ENCODE measurements at regions not wholly inside any gene's neighbourhood (a gene's known extent, or its start where the extent isn't known, plus 50 kb on each side); places are given as distances from the start of the nearest gene placed in this dataset.
"Not testable (repeated sequence)": the region's sequence is repeated elsewhere in the genome, so short reads cannot be mapped to it uniquely, and the experiment has no call there.

DNA sequence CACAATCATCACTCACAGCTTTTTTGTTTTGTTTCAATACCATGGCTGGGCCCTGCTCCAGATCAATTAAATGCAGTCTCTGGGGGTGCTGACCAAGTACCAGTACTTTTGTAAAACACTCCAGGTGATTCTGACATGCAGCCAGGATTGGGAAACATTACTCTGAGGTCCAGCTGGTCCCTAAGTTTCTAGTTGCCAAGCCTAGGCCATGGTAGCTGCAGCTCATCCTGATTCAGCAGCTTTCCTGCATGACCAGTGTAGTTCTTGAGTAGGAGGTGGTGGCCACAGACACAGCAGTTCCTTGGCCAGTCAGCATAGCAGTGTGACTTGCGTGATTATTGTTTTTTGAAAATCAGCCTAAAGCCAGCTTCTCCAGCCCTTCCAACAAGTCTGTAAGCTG lies 859.1 kb downstream of the DIAPH3 start:
- H3K27me3 Mint-ChIP-seq, result no peaks in the 10 kb centered on the region
- no peaks in the 10 kb centered on the region for H3K4me1 Mint-ChIP-seq
- ATAC-seq (ENCODE audit: low read depth), result no peak
- no peaks in the 10 kb centered on the region for H3K36me3 Mint-ChIP-seq
- H3K9me3 Mint-ChIP-seq, result peaks cover 4% of the 10 kb centered on the region
- H3K27ac Mint-ChIP-seq, result no peak overlapping the region
- no peak for DNase-seq (ENCODE audit: low spot score in 2 of 2)
- no peak overlapping the region for H3K4me3 Mint-ChIP-seq

DNA sequence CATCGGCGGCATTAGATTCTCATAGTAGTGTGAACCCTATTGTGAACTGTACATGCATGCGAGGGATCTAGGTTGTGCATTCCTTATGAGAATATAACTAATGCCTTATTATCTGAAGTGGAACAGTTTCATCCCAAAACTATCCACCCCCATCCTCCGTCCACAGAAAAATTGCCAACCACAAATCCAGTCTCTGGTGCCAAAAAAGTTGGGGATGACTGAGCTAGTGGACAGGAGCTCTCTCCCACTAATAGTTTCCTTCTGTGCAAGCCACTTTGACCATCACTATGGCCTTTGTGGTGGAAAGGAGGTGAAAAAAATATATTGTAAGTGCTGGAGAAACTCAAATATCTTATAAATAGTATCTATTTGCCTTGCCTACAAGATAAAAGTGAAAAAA lies 857.8 kb downstream of the DIAPH3 start:
- Mint-ChIP-seq H3K4me3 (no peak overlapping the region), H3K27ac (no peak overlapping the region), H3K9me3 (peaks cover 3% of the 10 kb centered on the region), H3K27me3 (no peaks in the 10 kb centered on the region), H3K36me3 (no peaks in the 10 kb centered on the region), H3K4me1 (no peaks in the 10 kb centered on the region)
- no peak for DNase-seq (ENCODE audit: low spot score in 2 of 2)
- no peak for ATAC-seq (ENCODE audit: low read depth)

DNA sequence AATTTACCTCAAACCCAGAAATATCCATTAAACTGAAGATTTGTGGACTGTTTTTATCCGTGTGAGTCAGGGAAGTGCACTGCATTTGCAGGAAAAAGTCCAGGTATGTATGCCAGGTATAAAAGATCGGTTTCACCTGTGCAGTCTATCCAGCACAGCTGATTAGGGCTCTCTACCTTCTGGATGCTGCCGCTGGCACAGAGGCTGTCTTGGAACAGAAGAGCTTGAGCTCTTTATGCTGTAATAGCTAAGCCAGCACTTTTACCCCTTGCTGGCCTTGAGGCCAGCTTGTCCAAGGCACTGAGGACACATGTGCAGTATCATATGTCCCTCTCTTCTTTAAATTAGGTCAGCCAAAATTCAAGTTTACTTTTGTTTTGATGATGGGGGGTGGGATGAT lies 851.0 kb downstream of the DIAPH3 start:
- Mint-ChIP-seq H3K27ac (no peak overlapping the region), H3K4me1 (no peaks in the 10 kb centered on the region), H3K9me3 (peaks cover 2% of the 10 kb centered on the region), H3K4me3 (no peak overlapping the region), H3K27me3 (no peaks in the 10 kb centered on the region), H3K36me3 (no peaks in the 10 kb centered on the region)
- ATAC-seq (ENCODE audit: low read depth) (no peak), DNase-seq (ENCODE audit: low spot score in 2 of 2) (no peak)

DNA sequence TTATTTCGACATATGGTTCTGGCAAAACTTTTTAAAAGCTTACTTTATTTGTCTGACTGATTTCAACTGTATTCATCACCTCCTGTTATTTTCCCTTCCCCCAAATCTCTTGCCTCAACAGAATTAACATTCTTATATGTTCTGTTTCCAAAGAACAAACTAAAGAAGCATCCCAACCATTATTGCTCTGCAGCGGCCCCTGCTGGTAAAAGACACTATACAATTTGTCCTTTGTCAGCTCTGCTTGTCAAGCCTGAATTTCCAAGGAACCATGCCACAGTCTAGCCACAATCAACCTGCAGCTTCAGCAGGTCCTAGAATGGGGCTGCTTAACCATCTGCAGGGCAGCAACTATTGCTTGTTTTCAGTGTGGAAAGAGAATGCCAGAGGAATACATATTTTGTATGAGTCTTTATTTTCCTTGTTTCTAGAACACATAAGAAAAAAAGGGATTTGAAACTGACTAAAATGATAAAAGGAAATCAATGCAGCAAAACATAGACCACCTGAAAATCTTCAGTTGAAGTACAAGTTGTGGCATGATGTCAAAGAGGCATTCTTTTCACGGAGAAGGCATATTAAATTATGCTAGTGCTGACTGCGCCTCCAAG lies 845.3 kb downstream of the DIAPH3 start:
- H3K9me3 Mint-ChIP-seq, result peaks cover 2% of the 10 kb centered on the region
- H3K27me3 Mint-ChIP-seq, result no peaks in the 10 kb centered on the region
- no peak for ATAC-seq (ENCODE audit: low read depth)
- H3K36me3 Mint-ChIP-seq, result no peaks in the 10 kb centered on the region
- DNase-seq (ENCODE audit: low spot score in 2 of 2), result peak; percentile 19 to 25
- H3K27ac Mint-ChIP-seq, result no peak overlapping the region
- no peaks in the 10 kb centered on the region for H3K4me1 Mint-ChIP-seq
- H3K4me3 Mint-ChIP-seq, result no peak overlapping the region

DNA sequence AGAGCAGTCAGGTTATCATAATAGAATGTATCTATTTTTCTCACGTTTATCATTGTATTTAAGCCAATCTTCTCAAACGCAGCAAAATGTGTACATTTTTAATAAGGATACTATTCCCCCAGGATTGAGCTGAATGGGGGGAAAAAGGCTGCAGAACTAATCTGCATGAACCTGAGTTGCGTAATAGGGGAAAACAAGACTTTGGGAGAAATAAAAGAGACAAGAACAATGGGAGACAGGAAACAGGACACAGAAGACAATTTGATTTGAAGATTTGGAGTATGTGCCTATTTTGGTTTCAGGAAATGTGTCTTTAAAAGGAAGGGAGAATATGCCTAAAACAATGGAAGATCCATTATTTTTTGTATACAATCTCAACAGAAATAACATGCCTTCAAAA lies 844.5 kb downstream of the DIAPH3 start:
- ATAC-seq (ENCODE audit: low read depth), result no peak
- Mint-ChIP-seq H3K4me3 (no peak overlapping the region), H3K36me3 (no peaks in the 10 kb centered on the region), H3K27me3 (no peaks in the 10 kb centered on the region), H3K27ac (no peak overlapping the region), H3K9me3 (peaks cover 2% of the 10 kb centered on the region), H3K4me1 (no peaks in the 10 kb centered on the region)
- no peak for DNase-seq (ENCODE audit: low spot score in 2 of 2)

DNA sequence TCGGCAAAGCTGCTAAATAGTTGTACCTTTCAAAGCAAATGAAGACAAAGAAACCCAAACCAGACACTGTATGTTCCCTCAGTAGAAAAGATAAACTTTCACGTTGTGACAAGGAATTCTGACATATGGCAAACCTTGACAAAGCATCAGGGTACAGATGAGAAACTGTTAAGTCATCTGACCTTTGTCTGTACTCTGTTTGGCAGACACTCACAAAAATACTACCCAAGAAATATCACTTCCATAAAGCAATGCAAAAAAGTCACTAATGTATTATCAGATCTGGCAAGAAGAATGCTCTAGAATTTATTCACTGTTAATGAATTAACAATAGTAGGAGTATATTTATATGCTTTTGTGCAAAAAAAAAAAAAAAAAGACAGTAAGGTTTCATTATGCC lies 843.7 kb downstream of the DIAPH3 start:
- Mint-ChIP-seq H3K4me3 (no peak overlapping the region), H3K36me3 (no peaks in the 10 kb centered on the region), H3K4me1 (no peaks in the 10 kb centered on the region), H3K27me3 (no peaks in the 10 kb centered on the region), H3K27ac (no peak overlapping the region), H3K9me3 (peaks cover 2% of the 10 kb centered on the region)
- DNase-seq (ENCODE audit: low spot score in 2 of 2), result no peak
- no peak for ATAC-seq (ENCODE audit: low read depth)

DNA sequence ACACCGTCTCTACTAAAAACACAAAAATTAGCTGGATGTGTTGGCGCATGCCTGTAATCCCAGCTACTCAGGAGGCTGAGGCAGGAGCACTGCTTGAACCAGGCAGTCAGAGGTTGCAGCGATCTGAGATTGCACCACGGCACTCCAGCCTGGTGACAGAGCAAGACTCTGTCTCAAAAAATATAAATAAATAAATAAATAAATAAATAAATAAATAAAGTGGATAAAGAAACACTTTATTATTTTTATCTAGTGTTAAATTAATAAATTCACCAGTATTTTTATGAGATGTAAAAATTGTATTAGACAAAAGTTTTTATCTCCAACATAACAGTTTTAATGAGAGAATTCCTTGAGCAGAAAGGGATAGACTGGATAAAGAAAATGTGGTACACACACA lies 839.3 kb downstream of the DIAPH3 start:
- H3K4me1 Mint-ChIP-seq; H3K27me3 Mint-ChIP-seq; H3K36me3 Mint-ChIP-seq; H3K4me3 Mint-ChIP-seq; DNase-seq (ENCODE audit: low spot score in 2 of 2); ATAC-seq (ENCODE audit: low read depth); H3K9me3 Mint-ChIP-seq; H3K27ac Mint-ChIP-seq: not testable (repeated sequence)

DNA sequence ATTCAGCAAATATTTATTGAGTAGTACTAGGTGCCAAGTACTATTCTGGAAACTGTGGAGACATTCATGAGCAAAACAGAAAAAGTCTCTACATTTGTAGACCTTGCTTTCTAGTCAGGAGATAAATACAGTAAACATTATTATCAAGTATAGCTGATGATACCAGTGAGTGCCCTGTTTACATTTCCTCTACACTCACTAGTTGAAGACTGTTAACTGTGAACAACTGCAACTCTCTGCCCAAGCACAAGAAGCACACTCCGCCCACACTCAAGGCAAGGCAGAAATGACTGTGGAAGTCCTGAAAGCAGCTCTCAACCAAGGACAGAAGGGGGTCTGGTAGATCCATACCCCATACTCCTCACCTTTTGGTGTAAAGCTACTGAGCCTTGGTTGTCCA lies 837.0 kb downstream of the DIAPH3 start:
- H3K9me3 Mint-ChIP-seq, result peaks cover 2% of the 10 kb centered on the region
- H3K27ac Mint-ChIP-seq, result no peak overlapping the region
- H3K4me3 Mint-ChIP-seq, result no peak overlapping the region
- no peaks in the 10 kb centered on the region for H3K27me3 Mint-ChIP-seq
- DNase-seq (ENCODE audit: low spot score in 2 of 2) (no peak), ATAC-seq (ENCODE audit: low read depth) (no peak)
- no peaks in the 10 kb centered on the region for H3K36me3 Mint-ChIP-seq
- no peaks in the 10 kb centered on the region for H3K4me1 Mint-ChIP-seq

DNA sequence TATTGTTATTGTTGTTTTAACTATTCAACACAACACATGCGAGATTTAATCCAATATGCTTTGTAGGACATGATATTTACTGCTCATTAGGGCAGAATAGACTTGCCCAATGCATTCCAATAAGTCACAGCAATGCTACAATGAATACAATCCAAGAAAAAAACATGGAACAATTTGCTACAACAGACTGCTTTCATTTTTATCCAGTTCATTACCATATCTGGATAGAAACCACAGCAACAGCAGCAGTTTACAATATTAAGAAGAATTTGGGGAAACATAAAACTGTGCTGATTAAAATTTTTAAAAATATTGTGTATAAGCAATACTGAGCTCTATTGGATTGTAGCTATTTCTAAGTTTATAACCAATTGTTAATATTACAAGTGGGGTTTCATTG lies 833.0 kb downstream of the DIAPH3 start:
- H3K4me3 Mint-ChIP-seq, result no peak overlapping the region
- no peaks in the 10 kb centered on the region for H3K27me3 Mint-ChIP-seq
- H3K4me1 Mint-ChIP-seq, result no peaks in the 10 kb centered on the region
- H3K9me3 Mint-ChIP-seq, result peaks cover 2% of the 10 kb centered on the region
- no peak for DNase-seq (ENCODE audit: low spot score in 2 of 2)
- no peaks in the 10 kb centered on the region for H3K36me3 Mint-ChIP-seq
- H3K27ac Mint-ChIP-seq, result no peak overlapping the region
- ATAC-seq (ENCODE audit: low read depth), result no peak

DNA sequence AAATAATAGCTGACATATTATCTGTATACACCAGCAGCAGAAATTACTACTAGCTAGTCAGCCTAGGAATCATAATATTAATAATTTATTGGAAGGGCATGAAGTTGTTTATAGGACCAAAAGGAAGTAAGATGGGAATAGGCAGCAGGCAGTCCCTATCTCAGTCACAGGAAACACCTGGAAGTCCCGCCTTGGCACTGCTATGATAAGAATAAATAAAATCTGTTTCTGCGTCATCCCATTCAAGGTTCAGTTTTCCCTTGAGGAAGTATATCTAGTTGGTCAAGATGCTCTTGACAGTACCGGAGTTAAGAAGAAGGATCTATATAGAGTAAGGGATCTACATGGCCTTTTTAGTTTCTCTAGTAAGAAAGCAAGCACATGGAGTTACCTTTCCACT lies 830.8 kb downstream of the DIAPH3 start:
- DNase-seq (ENCODE audit: low spot score in 2 of 2) (no peak), ATAC-seq (ENCODE audit: low read depth) (no peak)
- Mint-ChIP-seq H3K27me3 (no peaks in the 10 kb centered on the region), H3K36me3 (no peaks in the 10 kb centered on the region), H3K4me1 (no peaks in the 10 kb centered on the region), H3K9me3 (no peaks in the 10 kb centered on the region), H3K4me3 (no peak overlapping the region), H3K27ac (no peak overlapping the region)

DNA sequence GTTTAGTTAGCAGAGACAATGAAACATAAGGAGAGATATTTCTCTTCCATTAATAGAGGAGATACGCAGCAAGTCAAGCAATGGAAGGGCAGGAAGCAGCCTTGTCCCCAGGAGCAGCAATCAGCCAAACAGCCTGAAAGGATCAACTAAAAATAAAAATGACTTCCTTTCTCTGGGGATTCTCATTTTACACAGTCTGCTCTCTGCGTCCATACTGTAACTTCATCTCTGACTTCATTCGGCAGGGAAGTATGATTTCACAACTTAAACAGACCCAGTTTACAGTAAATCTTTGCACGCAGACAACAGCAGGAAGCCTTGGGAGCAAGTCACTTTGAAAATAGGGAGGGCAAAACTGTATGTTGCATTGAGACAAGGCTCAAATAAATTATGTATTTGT lies 826.7 kb downstream of the DIAPH3 start:
- no peak overlapping the region for H3K27ac Mint-ChIP-seq
- H3K4me1 Mint-ChIP-seq, result no peaks in the 10 kb centered on the region
- H3K36me3 Mint-ChIP-seq, result no peaks in the 10 kb centered on the region
- H3K27me3 Mint-ChIP-seq, result peaks cover 2% of the 10 kb centered on the region
- peaks cover 1% of the 10 kb centered on the region for H3K9me3 Mint-ChIP-seq
- H3K4me3 Mint-ChIP-seq, result no peak overlapping the region
- DNase-seq (ENCODE audit: low spot score in 2 of 2) (no peak), ATAC-seq (ENCODE audit: low read depth) (no peak)

DNA sequence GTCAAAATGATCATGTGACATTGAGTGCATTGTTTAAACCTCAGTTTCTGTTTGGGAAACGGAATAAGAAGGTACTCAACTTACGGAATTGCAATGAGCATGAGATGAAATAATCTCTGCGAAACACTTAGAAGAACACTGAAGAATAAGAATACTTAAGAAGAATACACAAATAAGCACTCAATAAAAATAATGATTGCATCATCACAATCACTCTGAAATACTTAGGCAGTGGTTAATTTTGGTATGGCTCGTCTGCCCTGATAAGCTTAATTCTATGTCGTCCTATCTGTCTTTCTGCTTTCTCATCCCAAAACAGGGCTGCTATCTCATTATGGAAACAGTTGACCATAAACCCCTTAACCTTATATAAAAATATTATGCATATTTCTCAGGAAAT lies 823.6 kb downstream of the DIAPH3 start:
- DNase-seq (ENCODE audit: low spot score in 2 of 2) (no peak), ATAC-seq (ENCODE audit: low read depth) (no peak)
- Mint-ChIP-seq H3K4me3 (no peak overlapping the region), H3K9me3 (peaks cover 6% of the 10 kb centered on the region), H3K27me3 (peaks cover 2% of the 10 kb centered on the region), H3K27ac (no peak overlapping the region), H3K4me1 (no peaks in the 10 kb centered on the region), H3K36me3 (no peaks in the 10 kb centered on the region)

DNA sequence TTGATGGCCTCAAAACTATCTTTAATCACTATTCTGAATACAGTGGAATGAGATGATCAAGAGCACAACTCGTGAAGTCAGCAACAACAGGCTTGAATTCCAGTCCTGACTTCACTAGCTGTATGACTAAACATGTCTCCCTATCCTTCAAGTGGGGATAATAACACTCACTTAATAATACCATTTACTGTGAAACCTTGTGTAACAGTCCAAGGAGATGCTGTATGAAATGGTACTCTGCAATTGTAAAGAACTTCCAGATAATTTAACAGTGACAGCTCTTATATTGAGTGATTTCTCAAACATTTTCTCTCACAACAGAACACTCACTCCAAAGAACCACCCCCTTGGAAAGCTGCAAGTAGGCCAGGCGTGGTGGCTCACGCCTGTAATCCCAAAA lies 823.1 kb downstream of the DIAPH3 start:
- no peak for DNase-seq (ENCODE audit: low spot score in 2 of 2)
- no peak for ATAC-seq (ENCODE audit: low read depth)
- H3K4me3 Mint-ChIP-seq, result no peak overlapping the region

DNA sequence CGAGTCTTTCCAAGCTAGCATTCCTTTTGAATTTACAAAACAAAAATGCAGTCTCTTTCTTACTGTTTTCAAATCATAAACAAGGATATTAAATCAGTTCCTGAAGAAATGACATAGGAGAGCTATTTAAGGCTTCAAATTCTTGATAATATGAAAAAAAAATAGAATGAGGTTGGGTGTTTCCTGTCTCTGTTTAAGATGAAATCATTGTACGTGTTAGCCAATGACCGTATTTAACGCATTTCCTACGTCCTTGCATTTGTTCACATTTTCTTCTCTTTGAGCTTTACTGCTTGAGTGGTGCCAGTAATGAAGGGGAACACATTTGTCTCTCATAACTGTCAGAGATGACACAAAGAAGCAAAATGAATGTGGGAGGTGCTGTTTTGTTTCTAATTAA lies 821.3 kb downstream of the DIAPH3 start:
- DNase-seq (ENCODE audit: low spot score in 2 of 2), result no peak
- H3K27ac Mint-ChIP-seq, result no peak overlapping the region

More for the DNA sequence above, 823.1 kb downstream of the DIAPH3 start:
- H3K4me1 Mint-ChIP-seq, result no peaks in the 10 kb centered on the region
- H3K27me3 Mint-ChIP-seq, result peaks cover 2% of the 10 kb centered on the region
- H3K9me3 Mint-ChIP-seq, result peaks cover 6% of the 10 kb centered on the region
- H3K36me3 Mint-ChIP-seq, result no peaks in the 10 kb centered on the region
- H3K27ac Mint-ChIP-seq, result no peak overlapping the region

DNA sequence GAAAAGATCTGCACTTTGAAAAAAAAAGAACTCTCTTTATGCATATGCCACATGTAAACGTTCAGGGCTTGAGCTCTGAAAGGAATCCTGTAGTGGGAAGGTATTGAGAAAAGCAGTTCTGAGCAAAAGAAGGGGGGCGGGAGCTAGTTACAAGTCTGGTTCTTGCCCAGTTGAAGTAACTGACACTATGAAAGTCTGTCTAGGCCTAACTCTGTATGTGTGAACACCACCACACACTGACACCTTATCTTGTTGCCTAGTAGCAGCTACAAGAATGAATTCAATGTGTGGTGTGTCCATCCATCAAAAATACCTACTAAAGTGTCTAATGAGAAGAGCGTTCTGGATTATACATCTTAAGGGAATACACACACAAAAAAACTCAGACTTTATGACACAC lies 820.6 kb downstream of the DIAPH3 start:
- Mint-ChIP-seq H3K27me3 (peaks cover 2% of the 10 kb centered on the region), H3K4me3 (no peak overlapping the region), H3K4me1 (no peaks in the 10 kb centered on the region), H3K36me3 (no peaks in the 10 kb centered on the region), H3K9me3 (peaks cover 6% of the 10 kb centered on the region), H3K27ac (no peak overlapping the region)
- ATAC-seq (ENCODE audit: low read depth) (no peak), DNase-seq (ENCODE audit: low spot score in 2 of 2) (no peak)

More for the DNA sequence above, 821.3 kb downstream of the DIAPH3 start:
- H3K9me3 Mint-ChIP-seq, result peaks cover 6% of the 10 kb centered on the region
- no peak overlapping the region for H3K4me3 Mint-ChIP-seq
- H3K36me3 Mint-ChIP-seq, result no peaks in the 10 kb centered on the region
- ATAC-seq (ENCODE audit: low read depth), result no peak
- H3K27me3 Mint-ChIP-seq, result peaks cover 2% of the 10 kb centered on the region
- no peaks in the 10 kb centered on the region for H3K4me1 Mint-ChIP-seq

All from memory B cell (primary cell).